Trophoblast cell (in vitro differentiated cells and primary cell): ENCODE measurements at regions not wholly inside any gene's neighbourhood (a gene's known extent, or its start where the extent isn't known, plus 50 kb on each side); places are given as distances from the start of the nearest gene placed in this dataset.

Source experiments
- DNase-seq, 2 donors: peaks; one replicate each; pipeline ENCODE4 v3.0.0-alpha.2; 2016
- H2AFZ ChIP-seq: 2 replicates; pipeline ENCODE4 v1.6.1; 2013; ENCODE audit warnings: low read length, moderate library complexity, mild to moderate bottlenecking; ENCODE audit not compliant: insufficient read depth, poor library complexity
- H2AK5ac ChIP-seq: 2 replicates; pipeline ENCODE4 v1.6.1; 2013; ENCODE audit warnings: mild to moderate bottlenecking, low read length
- H2BK120ac ChIP-seq: 2 replicates; pipeline ENCODE4 v1.6.1; 2013; ENCODE audit warnings: low read length, mild to moderate bottlenecking, moderate library complexity; ENCODE audit not compliant: insufficient read depth, poor library complexity
- H2BK12ac ChIP-seq: 2 replicates; pipeline ENCODE4 v1.6.1; 2013; ENCODE audit warnings: mild to moderate bottlenecking, low read length, moderate library complexity
- H2BK5ac ChIP-seq: 2 replicates; pipeline ENCODE4 v1.6.1; 2013; ENCODE audit warnings: low read length, low read depth, moderate library complexity, mild to moderate bottlenecking; ENCODE audit not compliant: poor library complexity
- H3K14ac ChIP-seq: 2 replicates; pipeline ENCODE4 v1.6.1; 2013; ENCODE audit warnings: mild to moderate bottlenecking, low read length
- H3K18ac ChIP-seq: 2 replicates; pipeline ENCODE4 v1.6.1; 2013; ENCODE audit warnings: mild to moderate bottlenecking, low read length
- H3K23ac ChIP-seq: 2 replicates; pipeline ENCODE4 v1.6.1; 2013; ENCODE audit warnings: low read length
- H3K27ac ChIP-seq: 2 replicates; pipeline ENCODE4 v1.5.1; 2013; ENCODE audit warnings: low read depth, mild to moderate bottlenecking, inconsistent platforms, low read length, moderate library complexity
- H3K27me3 ChIP-seq: 2 replicates; pipeline ENCODE4 v1.6.1; 2013; ENCODE audit warnings: inconsistent platforms, mild to moderate bottlenecking, low read length, moderate library complexity; ENCODE audit not compliant: insufficient read depth
- H3K36me3 ChIP-seq, 2 experiments: 1 replicate in 1 of 2; 2 replicates in 1 of 2; pipeline ENCODE4 v1.6.1; 2013; ENCODE audit warnings: low read length in 2 of 2, mild to moderate bottlenecking in 2 of 2, moderate library complexity in 1 of 2; ENCODE audit not compliant: insufficient read depth in 2 of 2, control insufficient read depth in 1 of 2
- H3K4ac ChIP-seq: 2 replicates; pipeline ENCODE4 v1.6.1; 2013; ENCODE audit warnings: low read depth, mild to moderate bottlenecking, low read length, moderate library complexity
- H3K4me1 ChIP-seq, 2 experiments: 1 replicate in 1 of 2; 2 replicates in 1 of 2; pipeline ENCODE4 v1.6.1; 2013; ENCODE audit warnings: low read length in 2 of 2, mild to moderate bottlenecking in 2 of 2, moderate library complexity in 1 of 2; ENCODE audit not compliant: insufficient read depth in 2 of 2, control insufficient read depth in 1 of 2
- H3K4me2 ChIP-seq: 2 replicates; pipeline ENCODE4 v1.6.1; 2013; ENCODE audit warnings: inconsistent platforms, mild to moderate bottlenecking, low read length, moderate library complexity
- H3K4me3 ChIP-seq: 2 replicates; pipeline ENCODE4 v1.5.1; 2013; ENCODE audit warnings: mild to moderate bottlenecking, low read depth, low read length, inconsistent platforms
- H3K79me1 ChIP-seq: one replicate; pipeline ENCODE4 v1.6.1; 2013; ENCODE audit warnings: low read length
- H3K79me2 ChIP-seq: 2 replicates; pipeline ENCODE4 v1.6.1; 2013; ENCODE audit warnings: low read length, mild to moderate bottlenecking; ENCODE audit not compliant: control insufficient read depth, insufficient read depth, poor library complexity
- H3K9ac ChIP-seq: 2 replicates; pipeline ENCODE4 v1.6.1; 2013; ENCODE audit warnings: mild to moderate bottlenecking, low read length
- H3K9me3 ChIP-seq: 2 replicates; pipeline ENCODE4 v1.6.1; 2013; ENCODE audit warnings: low read depth, mild to moderate bottlenecking, control low read depth, inconsistent platforms, low read length; ENCODE audit not compliant: insufficient read depth
- H4K12ac ChIP-seq: 2 replicates; pipeline ENCODE4 v1.6.1; 2013; ENCODE audit warnings: low read depth, mild to moderate bottlenecking, low read length, moderate library complexity
- H4K8ac ChIP-seq: 2 replicates; pipeline ENCODE4 v1.6.1; 2013; ENCODE audit warnings: low read depth, mild to moderate bottlenecking, low read length, moderate library complexity
- H4K91ac ChIP-seq: one replicate; pipeline ENCODE4 v1.6.1; 2013; ENCODE audit warnings: low read depth, mild to moderate bottlenecking, low read length, moderate library complexity
- WGBS: extraction: QIAGEN DNeasy Blood & Tissue Kit; methylation state at CpG from one replicate; pipeline ENCODE4 v1.1.7; 2013; ENCODE audit warnings: missing lambda C conversion rate; ENCODE audit not compliant: insufficient read length, insufficient coverage; ENCODE audit errors: extremely low coverage; 5-methylcytosine and 5-hydroxymethylcytosine counted together

GRCh38 chr7:68640103-68640502, 958.2 kb upstream of the AUTS2 start:
- no peak overlapping the region for H3K18ac ChIP-seq
- no peaks in the 10 kb centered on the region for H3K79me1 ChIP-seq
- H3K4me2 ChIP-seq: no peak overlapping the region
- no peak overlapping the region for H4K91ac ChIP-seq
- H2AFZ ChIP-seq: no peak overlapping the region
- no peak overlapping the region for H4K12ac ChIP-seq
- H3K9ac ChIP-seq: no peak overlapping the region
- no peak overlapping the region for H2AK5ac ChIP-seq
- H3K9me3 ChIP-seq: peaks cover 6% of the 10 kb centered on the region
- H3K4me1 ChIP-seq: no peaks in the 10 kb centered on the region
- no peak for DNase-seq
- H3K27me3 ChIP-seq: no peaks in the 10 kb centered on the region
- H2BK120ac ChIP-seq: no peak overlapping the region
- H3K79me2 ChIP-seq: no peaks in the 10 kb centered on the region
- no peak overlapping the region for H3K4me3 ChIP-seq
- no peak overlapping the region for H3K14ac ChIP-seq
- WGBS: no CpG with 5 or more reads among the region's 3 CpGs
- H4K8ac ChIP-seq: no peak overlapping the region
- no peak overlapping the region for H2BK5ac ChIP-seq
- H3K23ac ChIP-seq: no peak overlapping the region
- H3K27ac ChIP-seq: no peak overlapping the region
- no peak overlapping the region for H3K4ac ChIP-seq
- H3K36me3 ChIP-seq: no peaks in the 10 kb centered on the region
- no peak overlapping the region for H2BK12ac ChIP-seq

- Histone ChIP-seq H3K27me3 (no peaks in the 10 kb centered on the region), H2AK5ac (no peak overlapping the region), H2BK5ac (no peak overlapping the region), H4K91ac (no peak overlapping the region), H3K27ac (no peak overlapping the region), H3K79me1 (no peaks in the 10 kb centered on the region), H2BK120ac (no peak overlapping the region), H3K4me1 (no peaks in the 10 kb centered on the region), H4K8ac (no peak overlapping the region), H3K14ac (no peak overlapping the region), H2BK12ac (no peak overlapping the region), H3K79me2 (no peaks in the 10 kb centered on the region), H3K36me3 (no peaks in the 10 kb centered on the region), H3K23ac (no peak overlapping the region), H3K4me3 (no peak overlapping the region), H4K12ac (no peak overlapping the region), H3K9me3 (peaks cover 8% of the 10 kb centered on the region), H3K4me2 (no peak overlapping the region), H3K18ac (no peak overlapping the region), H3K9ac (no peak overlapping the region), H3K4ac (no peak overlapping the region), H2AFZ (no peak overlapping the region)
- DNase-seq: no peak
- WGBS: no CpG with 5 or more reads among the region's 3 CpGs
These were observed 955.5 kb upstream of the AUTS2 start for GRCh38 chr7:68642727-68643126.

GRCh38 chr7:68663392-68663791, 934.9 kb upstream of the AUTS2 start:
- no peak overlapping the region for H2BK12ac ChIP-seq
- H3K4me2 ChIP-seq: no peak overlapping the region
- H2AFZ ChIP-seq: no peak overlapping the region
- no peak overlapping the region for H3K9ac ChIP-seq
- WGBS: no CpG with 5 or more reads among the region's 1 CpG
- H3K9me3 ChIP-seq: no peaks in the 10 kb centered on the region
- no peak overlapping the region for H2BK120ac ChIP-seq
- H3K79me2 ChIP-seq: no peaks in the 10 kb centered on the region
- no peak for DNase-seq
- no peaks in the 10 kb centered on the region for H3K36me3 ChIP-seq
- H3K4me3 ChIP-seq: no peak overlapping the region
- no peak overlapping the region for H4K91ac ChIP-seq
- H3K79me1 ChIP-seq: no peaks in the 10 kb centered on the region
- no peak overlapping the region for H4K8ac ChIP-seq
- H3K18ac ChIP-seq: no peak overlapping the region
- no peak overlapping the region for H2BK5ac ChIP-seq
- no peak overlapping the region for H3K14ac ChIP-seq
- no peak overlapping the region for H2AK5ac ChIP-seq
- no peak overlapping the region for H3K4ac ChIP-seq
- H4K12ac ChIP-seq: no peak overlapping the region
- H3K23ac ChIP-seq: no peak overlapping the region
- H3K27ac ChIP-seq: no peak overlapping the region
- H3K27me3 ChIP-seq: no peaks in the 10 kb centered on the region
- no peaks in the 10 kb centered on the region for H3K4me1 ChIP-seq

- no peaks in the 10 kb centered on the region for H3K27me3 ChIP-seq
- H4K8ac ChIP-seq: no peak overlapping the region
- H3K18ac ChIP-seq: no peak overlapping the region
- no peak overlapping the region for H4K91ac ChIP-seq
- H3K9ac ChIP-seq: no peak overlapping the region
- no peak overlapping the region for H3K4ac ChIP-seq
- no peak overlapping the region for H2AFZ ChIP-seq
- peaks cover 2% of the 10 kb centered on the region for H3K9me3 ChIP-seq
- H3K79me2 ChIP-seq: no peaks in the 10 kb centered on the region
- H2BK12ac ChIP-seq: no peak overlapping the region
- H2BK5ac ChIP-seq: no peak overlapping the region
- H2AK5ac ChIP-seq: no peak overlapping the region
- H3K4me3 ChIP-seq: no peak overlapping the region
- no peak overlapping the region for H3K23ac ChIP-seq
- H3K36me3 ChIP-seq: peaks cover 0 to 2% of the 10 kb centered on the region in 2 experiments
- no peak overlapping the region for H4K12ac ChIP-seq
- no peaks in the 10 kb centered on the region for H3K79me1 ChIP-seq
- no peak overlapping the region for H3K14ac ChIP-seq
- no peak overlapping the region for H2BK120ac ChIP-seq
- H3K27ac ChIP-seq: no peak overlapping the region
- no CpG with 5 or more reads among the region's 2 CpGs for WGBS
- H3K4me2 ChIP-seq: no peak overlapping the region
- no peak for DNase-seq
- no peaks in the 10 kb centered on the region for H3K4me1 ChIP-seq
These were observed 927.2 kb upstream of the AUTS2 start for GRCh38 chr7:68671046-68671445.
